HepG2 (cell line): ENCODE measurements at regions not wholly inside any gene's neighbourhood (a gene's known extent, or its start where the extent isn't known, plus 50 kb on each side); places are given as distances from the start of the nearest gene placed in this dataset.

Source experiments
- ATAC-seq: fragments of 200-7000 bp; cut with Tn5 transposase; 3 replicates; pipeline ENCODE4 v1.9.1; 2020; ENCODE audit warnings: mild to moderate bottlenecking, moderate library complexity
- BruUV-seq: library from RNA; stranded (reverse); fragments of 400-500 nt; replicated peaks from 2 replicates; lab custom pipeline; 2021; lab: Mats Ljungman, UMichigan
- CTCF ChIA-PET: fragments of 300-600 bp; formaldehyde crosslinking; extraction: SDS; loops from one replicate; lab custom pipeline; 2021; ENCODE audit warnings: low total read pairs, inconsistent platforms, low intra/inter-chr PET ratio; lab: Yijun Ruan, JAX
- POLR2A ChIA-PET: fragments of 350-600 bp; sonication (Branson Sonifier 250); formaldehyde crosslinking; loops from one replicate; lab custom pipeline; 2020; ENCODE audit warnings: antibody characterized with exemption, inconsistent platforms; lab: Yijun Ruan, JAX
- DNase-seq: peaks from one replicate; pipeline ENCODE4 v3.0.0-alpha.2; 2015; ENCODE audit warnings: low spot score
- FAIRE-seq: peaks from 3 replicates; lab custom pipeline; 2011; peaks lifted over from hg19 to GRCh38; lab: Jason Lieb, UNC
- H2AFZ ChIP-seq: one replicate; pipeline ENCODE4 v1.6.1; 2011; ENCODE audit warnings: low read length, inconsistent platforms
- H3K27ac ChIP-seq: fragments of 300-600 bp; 3 replicates; pipeline ENCODE4 v1.8.0; 2011; ENCODE audit warnings: mixed run types, mild to moderate bottlenecking, mixed read lengths, low read length, inconsistent platforms; ENCODE audit not compliant: insufficient read depth; ENCODE audit errors: extremely low read length
- H3K27me3 ChIP-seq, 2 experiments: fragments of 200-600 bp in 1 of 2; 2 replicates in 1 of 2; 3 replicates in 1 of 2; pipeline versions ENCODE4 v1.6.0 to v1.8.0; 2011; ENCODE audit warnings: low read length in 2 of 2, mild to moderate bottlenecking in 2 of 2, moderate library complexity in 2 of 2, inconsistent platforms in 1 of 2; ENCODE audit not compliant: insufficient read depth in 2 of 2, control insufficient read depth in 1 of 2
- H3K36me3 ChIP-seq, 2 experiments: fragments of 200-600 bp in 1 of 2; replicated peaks in 1 of 2; 2 replicates in 1 of 2; 3 replicates in 1 of 2; pipeline versions ENCODE4 v1.5.1 to v1.8.0; 2011; ENCODE audit warnings: low read length in 2 of 2, inconsistent platforms in 1 of 2; ENCODE audit not compliant: insufficient read depth in 2 of 2, control insufficient read depth in 1 of 2
- H3K4me1 ChIP-seq: 2 replicates; pipeline ENCODE4 v1.5.1; 2012; ENCODE audit warnings: low read length, inconsistent platforms; ENCODE audit not compliant: insufficient read depth
- H3K4me2 ChIP-seq: 2 replicates; pipeline ENCODE4 v1.6.0; 2011; ENCODE audit warnings: low read depth, low read length, inconsistent platforms
- H3K4me3 ChIP-seq, 3 experiments: fragments of 200-600 bp in 1 of 3; sonication (generic), shearing (Covaris generic) in 1 of 3; replicated peaks in 1 of 3; 2 replicates each; pipeline ENCODE4 v1.5.1; 2011 to 2016; ENCODE audit warnings: low read length in 3 of 3, inconsistent platforms in 2 of 3, low read depth in 2 of 3, mild to moderate bottlenecking in 2 of 3, control low read depth in 1 of 3, mixed read lengths in 1 of 3; ENCODE audit not compliant: insufficient read depth in 1 of 3
- H3K79me2 ChIP-seq: one replicate; pipeline ENCODE4 v1.6.1; 2011; ENCODE audit warnings: low read length, inconsistent platforms; ENCODE audit not compliant: insufficient read depth
- H3K9ac ChIP-seq: 2 replicates; pipeline ENCODE4 v1.6.0; 2011; ENCODE audit warnings: mild to moderate bottlenecking, low read depth, low read length, inconsistent platforms; ENCODE audit not compliant: insufficient read depth
- H3K9me3 ChIP-seq: 2 replicates; pipeline ENCODE4 v1.5.1; 2012; ENCODE audit warnings: mild to moderate bottlenecking, low read length
- H4K20me1 ChIP-seq: 2 replicates; pipeline ENCODE4 v1.6.0; 2011; ENCODE audit warnings: inconsistent platforms, mild to moderate bottlenecking, low read length, moderate library complexity; ENCODE audit not compliant: insufficient read depth
- CC2D1A ChIP-seq: sonication (generic); formaldehyde crosslinking; IDR thresholded peaks from 2 replicates; pipeline ENCODE4 v1.8.1; 2023; ENCODE audit warnings: mild to moderate bottlenecking, missing genetic modification reagents
- HNF4A ChIP-seq: sonication (generic); formaldehyde crosslinking; IDR thresholded peaks from 2 replicates; pipeline ENCODE4 v1.4.0; 2020; ENCODE audit warnings: missing genetic modification reagents
- POLR2A ChIP-seq, 2 experiments: IDR thresholded peaks; 2 replicates each; pipeline ENCODE4 v1.6.1; 2011; ENCODE audit warnings: low read depth in 2 of 2, low read length in 2 of 2, mild to moderate bottlenecking in 1 of 2, moderate library complexity in 1 of 2; ENCODE audit not compliant: insufficient read depth in 1 of 2
- PRMT3 ChIP-seq: sonication (generic); formaldehyde crosslinking; IDR thresholded peaks from 2 replicates; pipeline ENCODE4 v1.8.1; 2022; ENCODE audit warnings: low read depth, mild to moderate bottlenecking, moderate library complexity, missing genetic modification reagents, borderline replicate concordance
- SP140L ChIP-seq: sonication (generic); formaldehyde crosslinking; IDR thresholded peaks from 2 replicates; pipeline ENCODE4 v1.4.0; 2020; ENCODE audit warnings: missing genetic modification reagents, borderline replicate concordance
- ZNF326 ChIP-seq: sonication (generic); formaldehyde crosslinking; IDR thresholded peaks from 2 replicates; pipeline ENCODE4 v1.4.0; 2020; ENCODE audit warnings: missing genetic modification reagents, borderline replicate concordance
- WGBS: methylation state at CpG from one replicate; pipeline ENCODE4 v1.1.6; 2017; ENCODE audit warnings: low lambda C conversion rate; 5-methylcytosine and 5-hydroxymethylcytosine counted together
- in situ Hi-C: cut with HindIII; loops from 2 replicates; pipeline ENCODE4 v1.10.0; 2017; ENCODE audit warnings: low pct_unique_long_range_greater_than_20kb; ENCODE audit not compliant: extremely low pct_ligation_motif_present
- intact Hi-C: fragments of 100-400 bp; cut with micrococcal nuclease; formaldehyde crosslinking; loops from one replicate; pipeline ENCODE4 v1.10.0; 2022; ENCODE audit not compliant: unreplicated experiment
- TF ChIP-seq, protein P1 (sequence below): sonication (generic); formaldehyde crosslinking; IDR thresholded peaks from 2 replicates; pipeline ENCODE4 v1.5.0; 2020; ENCODE audit warnings: missing genetic modification reagents
- TF ChIP-seq, protein P2 (sequence below): sonication (generic); formaldehyde crosslinking; IDR thresholded peaks from 2 replicates; pipeline ENCODE4 v1.4.0; 2020; ENCODE audit warnings: missing genetic modification reagents

DNA sequence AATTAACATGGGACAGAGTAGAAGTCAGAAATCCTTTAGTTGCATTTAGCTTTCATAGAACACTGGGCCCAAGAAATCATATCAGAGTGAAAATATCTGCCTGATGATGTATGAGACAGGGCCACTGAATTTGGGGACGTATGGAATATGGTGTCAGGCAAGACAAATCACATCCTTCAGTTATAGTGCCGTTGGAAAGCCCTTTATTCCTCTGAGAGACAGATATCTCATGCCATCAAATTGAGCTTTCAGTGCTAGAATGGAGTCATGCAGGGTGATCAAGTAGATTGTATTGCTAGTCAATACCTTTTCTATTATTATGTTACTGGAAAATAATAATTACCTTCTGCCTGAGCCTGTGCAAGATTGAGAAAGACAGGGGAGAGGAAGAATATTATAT lies 398.2 kb upstream of the RARB start:
- H3K4me3 ChIP-seq = no peak overlapping the region
- intact Hi-C loops = loop anchor here (5.0 kb wide), 1 partner anchor 1033 kb away; no protein-coding TSS in a partner anchor
- no peak overlapping the region for H2AFZ ChIP-seq
- WGBS = 5% methylated on average over 2 of the region's 2 CpGs
- H3K4me1 ChIP-seq = no peaks in the 10 kb centered on the region
- CTCF ChIA-PET = no interaction called here
- no peaks in the 10 kb centered on the region for H3K9me3 ChIP-seq
- FAIRE-seq (no peak), ATAC-seq (no peak)
- H3K9ac ChIP-seq = no peak overlapping the region
- H3K27ac ChIP-seq = no peak overlapping the region
- H3K4me2 ChIP-seq = no peak overlapping the region
- in situ Hi-C loops = no loop called here
- H3K36me3 ChIP-seq = no peaks in the 10 kb centered on the region
- TF ChIP-seq SP140L (CRISPR knock-in tag) (no peak), CC2D1A (no peak)
- TF ChIP-seq, all 625 proteins: peak for 0
- BruUV-seq = no TSS peak
- Histone ChIP-seq H4K20me1 (no peaks in the 10 kb centered on the region), H3K27me3 (no peaks in the 10 kb centered on the region), H3K79me2 (no peaks in the 10 kb centered on the region)
- no peak for DNase-seq
- POLR2A ChIA-PET = no interaction called here

DNA sequence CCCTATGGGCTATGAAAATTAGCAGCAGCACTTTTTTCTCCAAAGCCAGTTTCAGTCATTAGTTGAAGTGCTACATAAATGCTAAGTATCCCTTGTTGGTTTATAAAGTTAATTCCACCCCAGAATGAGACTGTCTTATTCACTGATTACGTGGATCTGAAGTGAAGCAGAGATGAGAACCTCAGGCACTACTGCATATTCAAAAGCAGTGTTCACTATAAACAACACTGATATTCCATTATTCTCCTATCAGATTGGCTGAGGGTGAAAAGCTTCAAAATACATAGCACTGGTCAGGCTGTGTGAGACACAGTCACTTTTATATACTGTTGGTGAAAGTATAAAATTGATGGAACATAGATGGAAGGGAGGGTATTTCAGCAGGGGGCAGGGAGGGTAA lies 395.7 kb upstream of the RARB start:
- ChIA-PET POLR2A (no interaction called here), CTCF (no interaction called here)
- Histone ChIP-seq H3K9me3 (no peaks in the 10 kb centered on the region), H3K79me2 (no peaks in the 10 kb centered on the region), H3K4me1 (no peaks in the 10 kb centered on the region), H2AFZ (no peak overlapping the region), H4K20me1 (no peaks in the 10 kb centered on the region), H3K27me3 (no peaks in the 10 kb centered on the region), H3K27ac (no peak overlapping the region), H3K4me3 (no peak overlapping the region), H3K36me3 (no peaks in the 10 kb centered on the region), H3K4me2 (no peak overlapping the region), H3K9ac (no peak overlapping the region)
- no peak for DNase-seq
- no peak for TF ChIP-seq HNF4A
- TF ChIP-seq, protein P1, sequence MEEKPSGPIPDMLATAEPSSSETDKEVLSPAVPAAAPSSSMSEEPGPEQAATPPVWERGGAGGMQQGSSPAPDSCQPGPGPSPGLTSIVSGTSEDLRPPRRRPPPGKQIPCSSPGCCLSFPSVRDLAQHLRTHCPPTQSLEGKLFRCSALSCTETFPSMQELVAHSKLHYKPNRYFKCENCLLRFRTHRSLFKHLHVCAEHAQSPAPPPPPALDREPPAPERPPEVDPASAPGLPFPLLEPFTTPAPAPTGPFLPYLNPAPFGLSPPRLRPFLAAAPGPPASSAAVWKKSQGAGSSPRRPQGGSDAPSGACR (CRISPR knock-in tag) = no peak
- no peak for TF ChIP-seq POLR2A (IDR thresholded peaks at IDR 0.05; ENCODE audit: insufficient read depth in 1 of 2, low read depth in 2 of 2, low read length in 2 of 2)
- no peak for TF ChIP-seq PRMT3
- TF ChIP-seq, protein P2, sequence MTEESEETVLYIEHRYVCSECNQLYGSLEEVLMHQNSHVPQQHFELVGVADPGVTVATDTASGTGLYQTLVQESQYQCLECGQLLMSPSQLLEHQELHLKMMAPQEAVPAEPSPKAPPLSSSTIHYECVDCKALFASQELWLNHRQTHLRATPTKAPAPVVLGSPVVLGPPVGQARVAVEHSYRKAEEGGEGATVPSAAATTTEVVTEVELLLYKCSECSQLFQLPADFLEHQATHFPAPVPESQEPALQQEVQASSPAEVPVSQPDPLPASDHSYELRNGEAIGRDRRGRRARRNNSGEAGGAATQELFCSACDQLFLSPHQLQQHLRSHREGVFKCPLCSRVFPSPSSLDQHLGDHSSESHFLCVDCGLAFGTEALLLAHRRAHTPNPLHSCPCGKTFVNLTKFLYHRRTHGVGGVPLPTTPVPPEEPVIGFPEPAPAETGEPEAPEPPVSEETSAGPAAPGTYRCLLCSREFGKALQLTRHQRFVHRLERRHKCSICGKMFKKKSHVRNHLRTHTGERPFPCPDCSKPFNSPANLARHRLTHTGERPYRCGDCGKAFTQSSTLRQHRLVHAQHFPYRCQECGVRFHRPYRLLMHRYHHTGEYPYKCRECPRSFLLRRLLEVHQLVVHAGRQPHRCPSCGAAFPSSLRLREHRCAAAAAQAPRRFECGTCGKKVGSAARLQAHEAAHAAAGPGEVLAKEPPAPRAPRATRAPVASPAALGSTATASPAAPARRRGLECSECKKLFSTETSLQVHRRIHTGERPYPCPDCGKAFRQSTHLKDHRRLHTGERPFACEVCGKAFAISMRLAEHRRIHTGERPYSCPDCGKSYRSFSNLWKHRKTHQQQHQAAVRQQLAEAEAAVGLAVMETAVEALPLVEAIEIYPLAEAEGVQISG = no peak
- no peak for TF ChIP-seq ZNF326
- in situ Hi-C loops = no loop called here
- WGBS = 0% methylated on average over 1 of the region's 1 CpG
- ATAC-seq = no peak
- no TSS peak for BruUV-seq
- FAIRE-seq = no peak
- intact Hi-C loops = loop anchor here (5.0 kb wide), 1 partner anchor 1035 kb away; no protein-coding TSS in a partner anchor
